ENCODE measurements at regions not wholly inside any gene's neighbourhood (a gene's known extent, or its start where the extent isn't known, plus 50 kb on each side); places are given as distances from the start of the nearest gene placed in this dataset.

GRCh38 chr4:90074322-90074886 is 52.8 kb upstream of the CCSER1 start:
- TF ChIP-seq CTCF (conservative IDR thresholded peaks at IDR 0.05 in 1 of 2, IDR thresholded peaks at IDR 0.05 in 1 of 2; ENCODE audit: extremely low read depth in 1 of 2, insufficient read depth in 1 of 2, low read depth in 1 of 2, low read length in 2 of 2) (no peak), EZH2 (IDR thresholded peaks at IDR 0.05; ENCODE audit: borderline replicate concordance, low read length) (no peak)
